ENCODE measurements at regions not wholly inside any gene's neighbourhood (a gene's known extent, or its start where the extent isn't known, plus 50 kb on each side); places are given as distances from the start of the nearest gene placed in this dataset.

GRCh38 chr11:67731583-67731982, 57.2 kb upstream of the ALDH3B2 start:
- TF ChIP-seq CTCF (IDR thresholded peaks at IDR 0.05) (no peak), POLR2A (IDR thresholded peaks at IDR 0.05) (no peak)
